Body of pancreas (tissue), 4 donors: ENCODE measurements at regions not wholly inside any gene's neighbourhood (a gene's known extent, or its start where the extent isn't known, plus 50 kb on each side); places are given as distances from the start of the nearest gene placed in this dataset.

Source experiments
- CTCF ChIP-seq, 7 experiments: fragments of 450-650 bp in 4 of 7; fragments of 200-600 bp in 3 of 7; sonication (generic) in 3 of 7; IDR thresholded peaks; one replicate each; pipeline ENCODE4 v1.5.1; 2016 to 2019; ENCODE audit warnings: antibody characterized with exemption in 7 of 7
- POLR2A ChIP-seq, 3 donors: fragments of 450-650 bp; IDR thresholded peaks; one replicate each; pipeline ENCODE4 v1.6.1; 2016; ENCODE audit warnings: antibody characterized with exemption in 3 of 3, mild to moderate bottlenecking in 2 of 3

GRCh38 chr12:25811656-25812126 is 146.8 kb upstream of the RASSF8 start:
- TF ChIP-seq POLR2A (IDR thresholded peaks at IDR 0.05): no peak
- no peak for TF ChIP-seq CTCF (IDR thresholded peaks at IDR 0.05)
